ENCODE measurements at regions not wholly inside any gene's neighbourhood (a gene's known extent, or its start where the extent isn't known, plus 50 kb on each side); places are given as distances from the start of the nearest gene placed in this dataset.

DNA sequence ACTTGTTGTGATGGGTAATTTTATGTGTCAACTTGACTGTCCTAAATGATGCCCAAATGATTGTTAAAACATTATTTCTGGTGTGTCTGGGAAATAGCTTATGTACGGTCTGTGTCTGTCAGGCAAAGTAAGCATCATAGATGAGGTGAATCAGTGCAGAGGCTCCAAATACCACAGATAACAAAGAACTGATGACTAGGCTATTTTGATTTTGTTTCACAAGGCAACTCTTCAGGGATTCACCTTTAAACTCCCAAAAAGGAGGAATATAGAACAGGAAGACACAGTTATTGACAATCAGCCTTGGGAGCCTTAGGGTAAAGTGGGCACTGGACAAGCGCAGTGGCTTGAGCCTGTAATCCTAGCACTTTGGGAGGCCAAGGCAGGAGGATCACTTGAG, 290.7 kb downstream of the PCDH10 start:
- no peaks in the 10 kb centered on the region for H3K27me3 Mint-ChIP-seq (ENCODE audit: low read depth)
- no peak overlapping the region for H3K4me3 Mint-ChIP-seq
- TF ChIP-seq ZNF232 (CRISPR knock-in tag; IDR thresholded peaks at IDR 0.05) (no peak), SMAD4 (CRISPR knock-in tag; IDR thresholded peaks at IDR 0.05) (no peak), ZNF121 (CRISPR knock-in tag; IDR thresholded peaks at IDR 0.05) (no peak), TEAD4 (CRISPR knock-in tag; IDR thresholded peaks at IDR 0.05) (no peak), GABPB1 (CRISPR knock-in tag; IDR thresholded peaks at IDR 0.05) (no peak), ZBTB21 (CRISPR knock-in tag; IDR thresholded peaks at IDR 0.05; ENCODE audit: borderline replicate concordance) (no peak), ELF4 (CRISPR knock-in tag; IDR thresholded peaks at IDR 0.05; ENCODE audit: low read depth) (no peak), ZNF423 (CRISPR knock-in tag; IDR thresholded peaks at IDR 0.05) (no peak), ESRRA (CRISPR knock-in tag; IDR thresholded peaks at IDR 0.05; ENCODE audit: borderline replicate concordance) (no peak), CREB1 (CRISPR knock-in tag; IDR thresholded peaks at IDR 0.05) (no peak), SP1 (CRISPR knock-in tag; conservative IDR thresholded peaks at IDR 0.05) (no peak)
- TF ChIP-seq, protein P1, sequence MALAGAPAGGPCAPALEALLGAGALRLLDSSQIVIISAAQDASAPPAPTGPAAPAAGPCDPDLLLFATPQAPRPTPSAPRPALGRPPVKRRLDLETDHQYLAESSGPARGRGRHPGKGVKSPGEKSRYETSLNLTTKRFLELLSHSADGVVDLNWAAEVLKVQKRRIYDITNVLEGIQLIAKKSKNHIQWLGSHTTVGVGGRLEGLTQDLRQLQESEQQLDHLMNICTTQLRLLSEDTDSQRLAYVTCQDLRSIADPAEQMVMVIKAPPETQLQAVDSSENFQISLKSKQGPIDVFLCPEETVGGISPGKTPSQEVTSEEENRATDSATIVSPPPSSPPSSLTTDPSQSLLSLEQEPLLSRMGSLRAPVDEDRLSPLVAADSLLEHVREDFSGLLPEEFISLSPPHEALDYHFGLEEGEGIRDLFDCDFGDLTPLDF (CRISPR knock-in tag; IDR thresholded peaks at IDR 0.05) = no peak
- TF ChIP-seq, protein P2, sequence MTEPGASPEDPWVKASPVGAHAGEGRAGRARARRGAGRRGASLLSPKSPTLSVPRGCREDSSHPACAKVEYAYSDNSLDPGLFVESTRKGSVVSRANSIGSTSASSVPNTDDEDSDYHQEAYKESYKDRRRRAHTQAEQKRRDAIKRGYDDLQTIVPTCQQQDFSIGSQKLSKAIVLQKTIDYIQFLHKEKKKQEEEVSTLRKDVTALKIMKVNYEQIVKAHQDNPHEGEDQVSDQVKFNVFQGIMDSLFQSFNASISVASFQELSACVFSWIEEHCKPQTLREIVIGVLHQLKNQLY (CRISPR knock-in tag; IDR thresholded peaks at IDR 0.05) = no peak
- no peak overlapping the region for H3K27ac Mint-ChIP-seq
- no peaks in the 10 kb centered on the region for H3K36me3 Mint-ChIP-seq
- DNase-seq (ENCODE audit: low spot score) (no peak), ATAC-seq (no peak)
- CTCF ChIA-PET = no interaction called here
- no peaks in the 10 kb centered on the region for H3K9me3 Mint-ChIP-seq
- peaks cover 5% of the 10 kb centered on the region; the same call in 1 of the 2 replicates for H3K4me1 Mint-ChIP-seq
- POLR2A ChIA-PET = no interaction called here

DNA sequence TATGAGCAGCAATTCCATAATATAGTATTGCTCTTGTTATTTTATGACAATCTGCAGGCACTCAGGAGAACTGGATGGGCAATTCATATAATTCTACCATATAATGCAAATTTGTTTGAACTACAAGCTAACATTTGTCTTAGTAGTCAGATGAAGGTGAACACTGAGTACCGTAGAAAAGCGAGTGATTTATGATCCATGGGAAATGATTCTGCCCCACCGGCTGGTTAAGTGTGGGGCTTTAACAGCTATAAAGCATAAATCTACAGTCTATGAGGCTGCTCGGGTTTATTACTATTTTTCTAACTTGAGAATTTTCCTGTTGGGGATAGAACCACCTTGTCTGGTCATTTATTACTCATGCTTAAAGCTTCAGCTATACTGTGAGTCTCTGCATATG, 275.5 kb downstream of the PCDH10 start:
- no peak for DNase-seq (ENCODE audit: low spot score)
- no peak overlapping the region for H3K27ac Mint-ChIP-seq
- no peaks in the 10 kb centered on the region for H3K36me3 Mint-ChIP-seq
- H3K9me3 Mint-ChIP-seq = no peaks in the 10 kb centered on the region
- H3K4me1 Mint-ChIP-seq = no peaks in the 10 kb centered on the region
- no peak for ATAC-seq
- no peaks in the 10 kb centered on the region for H3K27me3 Mint-ChIP-seq (ENCODE audit: low read depth)
- ChIA-PET POLR2A (no interaction called here), CTCF (no interaction called here)
- no peak overlapping the region for H3K4me3 Mint-ChIP-seq
- TF ChIP-seq, protein P3, sequence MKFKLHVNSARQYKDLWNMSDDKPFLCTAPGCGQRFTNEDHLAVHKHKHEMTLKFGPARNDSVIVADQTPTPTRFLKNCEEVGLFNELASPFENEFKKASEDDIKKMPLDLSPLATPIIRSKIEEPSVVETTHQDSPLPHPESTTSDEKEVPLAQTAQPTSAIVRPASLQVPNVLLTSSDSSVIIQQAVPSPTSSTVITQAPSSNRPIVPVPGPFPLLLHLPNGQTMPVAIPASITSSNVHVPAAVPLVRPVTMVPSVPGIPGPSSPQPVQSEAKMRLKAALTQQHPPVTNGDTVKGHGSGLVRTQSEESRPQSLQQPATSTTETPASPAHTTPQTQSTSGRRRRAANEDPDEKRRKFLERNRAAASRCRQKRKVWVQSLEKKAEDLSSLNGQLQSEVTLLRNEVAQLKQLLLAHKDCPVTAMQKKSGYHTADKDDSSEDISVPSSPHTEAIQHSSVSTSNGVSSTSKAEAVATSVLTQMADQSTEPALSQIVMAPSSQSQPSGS (CRISPR knock-in tag; IDR thresholded peaks at IDR 0.05; ENCODE audit: borderline replicate concordance, low read depth) = no peak
- TF ChIP-seq NFATC4 (CRISPR knock-in tag; IDR thresholded peaks at IDR 0.05) = no peak
- TF ChIP-seq, protein P2 (CRISPR knock-in tag; IDR thresholded peaks at IDR 0.05) = no peak
- no peak for TF ChIP-seq ETV6 (CRISPR knock-in tag; IDR thresholded peaks at IDR 0.05)
- TF ChIP-seq, protein P4, sequence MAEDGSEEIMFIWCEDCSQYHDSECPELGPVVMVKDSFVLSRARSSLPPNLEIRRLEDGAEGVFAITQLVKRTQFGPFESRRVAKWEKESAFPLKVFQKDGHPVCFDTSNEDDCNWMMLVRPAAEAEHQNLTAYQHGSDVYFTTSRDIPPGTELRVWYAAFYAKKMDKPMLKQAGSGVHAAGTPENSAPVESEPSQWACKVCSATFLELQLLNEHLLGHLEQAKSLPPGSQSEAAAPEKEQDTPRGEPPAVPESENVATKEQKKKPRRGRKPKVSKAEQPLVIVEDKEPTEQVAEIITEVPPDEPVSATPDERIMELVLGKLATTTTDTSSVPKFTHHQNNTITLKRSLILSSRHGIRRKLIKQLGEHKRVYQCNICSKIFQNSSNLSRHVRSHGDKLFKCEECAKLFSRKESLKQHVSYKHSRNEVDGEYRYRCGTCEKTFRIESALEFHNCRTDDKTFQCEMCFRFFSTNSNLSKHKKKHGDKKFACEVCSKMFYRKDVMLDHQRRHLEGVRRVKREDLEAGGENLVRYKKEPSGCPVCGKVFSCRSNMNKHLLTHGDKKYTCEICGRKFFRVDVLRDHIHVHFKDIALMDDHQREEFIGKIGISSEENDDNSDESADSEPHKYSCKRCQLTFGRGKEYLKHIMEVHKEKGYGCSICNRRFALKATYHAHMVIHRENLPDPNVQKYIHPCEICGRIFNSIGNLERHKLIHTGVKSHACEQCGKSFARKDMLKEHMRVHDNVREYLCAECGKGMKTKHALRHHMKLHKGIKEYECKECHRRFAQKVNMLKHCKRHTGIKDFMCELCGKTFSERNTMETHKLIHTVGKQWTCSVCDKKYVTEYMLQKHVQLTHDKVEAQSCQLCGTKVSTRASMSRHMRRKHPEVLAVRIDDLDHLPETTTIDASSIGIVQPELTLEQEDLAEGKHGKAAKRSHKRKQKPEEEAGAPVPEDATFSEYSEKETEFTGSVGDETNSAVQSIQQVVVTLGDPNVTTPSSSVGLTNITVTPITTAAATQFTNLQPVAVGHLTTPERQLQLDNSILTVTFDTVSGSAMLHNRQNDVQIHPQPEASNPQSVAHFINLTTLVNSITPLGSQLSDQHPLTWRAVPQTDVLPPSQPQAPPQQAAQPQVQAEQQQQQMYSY (CRISPR knock-in tag; IDR thresholded peaks at IDR 0.05) = no peak
- TF ChIP-seq NR2C2 (CRISPR knock-in tag; IDR thresholded peaks at IDR 0.05) = no peak
- TF ChIP-seq, protein P5, sequence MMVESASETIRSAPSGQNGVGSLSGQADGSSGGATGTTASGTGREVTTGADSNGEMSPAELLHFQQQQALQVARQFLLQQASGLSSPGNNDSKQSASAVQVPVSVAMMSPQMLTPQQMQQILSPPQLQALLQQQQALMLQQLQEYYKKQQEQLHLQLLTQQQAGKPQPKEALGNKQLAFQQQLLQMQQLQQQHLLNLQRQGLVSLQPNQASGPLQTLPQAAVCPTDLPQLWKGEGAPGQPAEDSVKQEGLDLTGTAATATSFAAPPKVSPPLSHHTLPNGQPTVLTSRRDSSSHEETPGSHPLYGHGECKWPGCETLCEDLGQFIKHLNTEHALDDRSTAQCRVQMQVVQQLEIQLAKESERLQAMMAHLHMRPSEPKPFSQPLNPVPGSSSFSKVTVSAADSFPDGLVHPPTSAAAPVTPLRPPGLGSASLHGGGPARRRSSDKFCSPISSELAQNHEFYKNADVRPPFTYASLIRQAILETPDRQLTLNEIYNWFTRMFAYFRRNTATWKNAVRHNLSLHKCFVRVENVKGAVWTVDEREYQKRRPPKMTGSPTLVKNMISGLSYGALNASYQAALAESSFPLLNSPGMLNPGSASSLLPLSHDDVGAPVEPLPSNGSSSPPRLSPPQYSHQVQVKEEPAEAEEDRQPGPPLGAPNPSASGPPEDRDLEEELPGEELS (CRISPR knock-in tag; IDR thresholded peaks at IDR 0.05) = no peak
- no peak for TF ChIP-seq SOX15 (CRISPR knock-in tag; IDR thresholded peaks at IDR 0.05)
- TF ChIP-seq RORB (CRISPR knock-in tag; IDR thresholded peaks at IDR 0.05) = no peak
- TF ChIP-seq ZNF671 (CRISPR knock-in tag; IDR thresholded peaks at IDR 0.05) = no peak
- TF ChIP-seq, protein P6, sequence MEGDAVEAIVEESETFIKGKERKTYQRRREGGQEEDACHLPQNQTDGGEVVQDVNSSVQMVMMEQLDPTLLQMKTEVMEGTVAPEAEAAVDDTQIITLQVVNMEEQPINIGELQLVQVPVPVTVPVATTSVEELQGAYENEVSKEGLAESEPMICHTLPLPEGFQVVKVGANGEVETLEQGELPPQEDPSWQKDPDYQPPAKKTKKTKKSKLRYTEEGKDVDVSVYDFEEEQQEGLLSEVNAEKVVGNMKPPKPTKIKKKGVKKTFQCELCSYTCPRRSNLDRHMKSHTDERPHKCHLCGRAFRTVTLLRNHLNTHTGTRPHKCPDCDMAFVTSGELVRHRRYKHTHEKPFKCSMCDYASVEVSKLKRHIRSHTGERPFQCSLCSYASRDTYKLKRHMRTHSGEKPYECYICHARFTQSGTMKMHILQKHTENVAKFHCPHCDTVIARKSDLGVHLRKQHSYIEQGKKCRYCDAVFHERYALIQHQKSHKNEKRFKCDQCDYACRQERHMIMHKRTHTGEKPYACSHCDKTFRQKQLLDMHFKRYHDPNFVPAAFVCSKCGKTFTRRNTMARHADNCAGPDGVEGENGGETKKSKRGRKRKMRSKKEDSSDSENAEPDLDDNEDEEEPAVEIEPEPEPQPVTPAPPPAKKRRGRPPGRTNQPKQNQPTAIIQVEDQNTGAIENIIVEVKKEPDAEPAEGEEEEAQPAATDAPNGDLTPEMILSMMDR (IDR thresholded peaks at IDR 0.05) = no peak
- TF ChIP-seq JUN (CRISPR knock-in tag; IDR thresholded peaks at IDR 0.05) = no peak
- TF ChIP-seq ELF4 (CRISPR knock-in tag; IDR thresholded peaks at IDR 0.05; ENCODE audit: low read depth) = no peak
- TF ChIP-seq, protein P7, sequence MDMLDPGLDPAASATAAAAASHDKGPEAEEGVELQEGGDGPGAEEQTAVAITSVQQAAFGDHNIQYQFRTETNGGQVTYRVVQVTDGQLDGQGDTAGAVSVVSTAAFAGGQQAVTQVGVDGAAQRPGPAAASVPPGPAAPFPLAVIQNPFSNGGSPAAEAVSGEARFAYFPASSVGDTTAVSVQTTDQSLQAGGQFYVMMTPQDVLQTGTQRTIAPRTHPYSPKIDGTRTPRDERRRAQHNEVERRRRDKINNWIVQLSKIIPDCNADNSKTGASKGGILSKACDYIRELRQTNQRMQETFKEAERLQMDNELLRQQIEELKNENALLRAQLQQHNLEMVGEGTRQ (CRISPR knock-in tag; IDR thresholded peaks at IDR 0.05) = no peak

Data from WTC11 (cell line).